HUES6 (cell line): ENCODE measurements at regions not wholly inside any gene's neighbourhood (a gene's known extent, or its start where the extent isn't known, plus 50 kb on each side); places are given as distances from the start of the nearest gene placed in this dataset.
"Not testable (repeated sequence)": the region's sequence is repeated elsewhere in the genome, so short reads cannot be mapped to it uniquely, and the experiment has no call there.

Source experiments
- H3K27ac ChIP-seq: 2 replicates; pipeline ENCODE4 v1.7.0; 2013; ENCODE audit warnings: low read depth, mild to moderate bottlenecking, low read length, inconsistent platforms
- H3K27me3 ChIP-seq: 2 replicates; pipeline ENCODE4 v1.6.1; 2013; ENCODE audit warnings: low read length; ENCODE audit not compliant: control insufficient read depth, insufficient read depth
- H3K36me3 ChIP-seq: 2 replicates; pipeline ENCODE4 v1.6.1; 2013; ENCODE audit warnings: low read length; ENCODE audit not compliant: control insufficient read depth, insufficient read depth
- H3K4me1 ChIP-seq: 2 replicates; pipeline ENCODE4 v1.6.1; 2013; ENCODE audit warnings: low read length; ENCODE audit not compliant: control insufficient read depth, insufficient read depth
- H3K4me3 ChIP-seq: 2 replicates; pipeline ENCODE4 v1.5.1; 2013; ENCODE audit warnings: low read depth, low read length
- H3K9ac ChIP-seq: one replicate; pipeline ENCODE4 v1.6.1; 2013; ENCODE audit warnings: mild to moderate bottlenecking, low read length
- H3K9me3 ChIP-seq: 2 replicates; pipeline ENCODE4 v1.6.1; 2013; ENCODE audit warnings: low read depth, low read length; ENCODE audit not compliant: control insufficient read depth, insufficient read depth

DNA sequence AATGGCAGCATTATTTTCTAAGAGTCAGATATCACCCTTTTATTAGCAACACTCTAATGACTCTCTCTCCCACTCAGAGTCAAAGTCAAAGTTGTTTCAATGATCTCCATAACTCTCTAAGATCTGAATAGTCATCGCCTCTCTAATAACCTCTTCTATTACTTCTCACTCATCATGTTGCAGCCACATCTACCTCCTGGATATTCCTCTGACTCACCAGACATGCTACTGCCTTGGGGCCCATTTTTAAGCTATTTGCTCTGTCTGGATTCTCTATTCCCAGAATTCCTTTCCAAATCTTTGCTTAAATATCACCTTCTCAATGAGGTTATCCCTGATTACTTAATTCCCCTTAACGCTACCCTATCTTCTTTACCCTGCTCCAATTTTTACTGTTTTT is 391.8 kb upstream of the MAGEB16 start:
- H3K27me3 ChIP-seq, result no peaks in the 10 kb centered on the region
- H3K36me3 ChIP-seq, result no peaks in the 10 kb centered on the region
- H3K9me3 ChIP-seq, result no peaks in the 10 kb centered on the region
- no peak overlapping the region for H3K9ac ChIP-seq
- no peak overlapping the region for H3K27ac ChIP-seq
- no peaks in the 10 kb centered on the region for H3K4me1 ChIP-seq
- no peak overlapping the region for H3K4me3 ChIP-seq

DNA sequence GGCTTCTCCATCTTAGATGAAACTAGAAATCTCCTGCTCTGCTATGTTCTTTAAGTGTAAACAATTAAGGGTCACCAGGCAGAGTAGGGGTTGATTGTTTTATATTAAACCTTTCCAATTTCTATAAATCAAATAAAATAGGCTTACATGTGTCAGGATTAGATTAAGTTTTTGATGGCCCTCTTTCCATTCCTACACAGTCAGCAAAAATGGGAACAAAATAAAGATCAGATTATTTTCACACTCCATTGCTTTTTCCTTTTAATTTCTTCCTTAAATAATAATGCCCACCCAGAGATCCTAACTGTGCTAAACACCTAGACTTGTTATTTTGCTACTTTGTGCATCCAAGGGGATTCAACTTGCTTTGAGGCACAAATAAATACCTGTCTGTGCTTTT is 381.4 kb upstream of the MAGEB16 start:
- Histone ChIP-seq H3K9ac (no peak overlapping the region), H3K36me3 (no peaks in the 10 kb centered on the region), H3K27me3 (no peaks in the 10 kb centered on the region), H3K4me3 (no peak overlapping the region), H3K27ac (no peak overlapping the region), H3K9me3 (no peaks in the 10 kb centered on the region), H3K4me1 (no peaks in the 10 kb centered on the region)

DNA sequence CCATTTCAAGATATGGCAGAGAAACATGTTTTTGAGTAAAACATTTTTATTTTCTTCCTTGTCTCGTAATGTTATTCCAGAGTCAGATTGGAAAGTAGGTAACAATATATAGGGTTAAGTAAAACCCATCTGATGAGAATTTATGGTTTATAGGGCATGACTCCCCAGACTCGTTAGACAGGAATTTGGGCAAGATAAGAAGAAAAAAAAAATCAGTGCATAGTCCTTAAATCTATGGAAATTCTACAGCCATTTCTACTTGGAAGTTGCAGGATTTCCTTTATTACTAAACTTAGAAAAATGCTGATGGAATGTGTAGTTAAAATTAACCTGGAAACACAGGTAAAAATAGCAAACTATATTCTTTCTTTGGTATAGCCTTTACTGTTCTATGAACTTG is 366.1 kb upstream of the MAGEB16 start:
- Histone ChIP-seq H3K4me3 (no peak overlapping the region), H3K27ac (no peak overlapping the region), H3K4me1 (peaks cover 5% of the 10 kb centered on the region; the same call in 1 of the 2 replicates), H3K36me3 (no peaks in the 10 kb centered on the region), H3K9me3 (peaks cover 30% of the 10 kb centered on the region), H3K27me3 (no peaks in the 10 kb centered on the region), H3K9ac (no peak overlapping the region)

DNA sequence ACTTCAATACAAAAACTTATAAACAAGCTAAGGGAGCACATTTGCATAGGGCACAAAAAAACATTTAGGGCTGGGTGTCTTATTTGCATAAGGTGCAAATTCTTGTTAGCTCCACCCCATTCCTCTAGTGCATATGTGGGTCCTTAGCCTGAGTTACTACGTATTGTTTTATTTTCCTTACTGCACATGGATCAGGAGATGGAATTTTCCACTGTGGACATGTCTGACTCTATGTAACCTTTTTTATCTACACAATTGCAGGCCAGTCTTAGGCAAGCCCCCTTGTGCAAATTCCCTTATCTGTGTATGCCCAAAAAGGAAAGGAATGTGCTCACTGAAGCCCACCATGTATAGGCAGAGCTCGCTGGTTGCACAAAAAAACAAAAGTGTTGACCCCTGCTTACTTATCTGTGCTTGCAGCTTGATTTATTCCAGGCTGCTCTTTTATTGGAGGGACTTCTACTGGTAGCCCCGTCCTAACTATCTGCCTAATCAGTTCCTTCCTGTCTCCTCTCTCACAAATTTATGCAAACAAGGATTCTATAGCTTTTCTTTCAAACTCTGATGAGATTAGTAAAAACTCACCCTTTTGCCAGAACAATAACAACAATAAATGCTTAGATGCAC is 359.0 kb upstream of the MAGEB16 start:
- Histone ChIP-seq H3K9me3 (peaks cover 55% of the 10 kb centered on the region), H3K36me3 (no peaks in the 10 kb centered on the region; the same call in 1 of the 2 replicates), H3K27ac (no peak overlapping the region), H3K4me1 (0 out of 2 replicates have a peak, but pooled peaks cover under 1% of the 10 kb centered on the region), H3K9ac (no peak overlapping the region), H3K4me3 (no peak overlapping the region), H3K27me3 (no peaks in the 10 kb centered on the region)

DNA sequence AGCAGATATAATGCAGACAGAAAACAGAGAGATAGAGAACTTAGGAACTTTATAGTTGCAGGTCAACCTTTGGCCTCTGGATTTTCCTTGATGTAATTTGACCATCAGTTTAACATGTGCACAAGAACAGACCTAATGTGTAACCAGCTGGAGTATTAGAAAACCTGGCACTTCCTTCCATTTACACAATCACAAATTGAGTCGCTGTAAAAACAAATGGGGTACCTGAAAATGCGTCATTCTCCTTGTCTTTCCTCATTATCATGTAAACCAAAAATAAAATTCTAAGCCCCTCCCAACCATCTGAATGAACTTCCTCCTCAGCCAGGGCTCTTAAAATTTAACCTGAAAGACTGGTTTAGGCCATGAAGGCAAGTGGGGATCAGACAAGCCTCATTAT is 358.4 kb upstream of the MAGEB16 start:
- Histone ChIP-seq H3K36me3 (no peaks in the 10 kb centered on the region; the same call in 1 of the 2 replicates), H3K4me3 (no peak overlapping the region), H3K4me1 (peaks cover 5% of the 10 kb centered on the region; the same call in 1 of the 2 replicates), H3K9ac (no peak overlapping the region), H3K27ac (no peak overlapping the region), H3K27me3 (no peaks in the 10 kb centered on the region), H3K9me3 (peaks cover 54% of the 10 kb centered on the region)

DNA sequence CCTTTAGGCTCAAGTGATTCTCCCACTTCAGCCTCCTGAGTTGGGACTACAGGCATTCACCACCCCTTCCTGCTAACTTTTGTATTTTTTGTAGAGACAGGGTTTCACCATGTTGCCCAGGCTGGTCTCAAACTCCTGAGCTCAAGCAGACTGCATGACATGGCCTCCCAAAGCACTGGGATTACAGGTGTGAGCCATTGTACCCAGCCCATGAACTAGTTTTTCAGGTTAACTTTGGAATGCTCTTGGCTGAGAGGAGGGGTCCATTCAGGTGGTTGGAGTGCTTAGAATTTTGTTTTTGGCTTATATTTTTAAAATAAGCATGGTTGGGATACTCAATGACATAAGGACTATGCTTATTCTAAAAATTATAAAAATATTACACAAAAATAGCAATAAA is 355.7 kb upstream of the MAGEB16 start:
- H3K36me3 ChIP-seq, result no peaks in the 10 kb centered on the region; the same call in 1 of the 2 replicates
- H3K4me1 ChIP-seq, result peaks cover 17% of the 10 kb centered on the region
- no peak overlapping the region for H3K4me3 ChIP-seq
- peaks cover 34% of the 10 kb centered on the region for H3K9me3 ChIP-seq
- H3K27ac ChIP-seq, result no peak overlapping the region
- no peaks in the 10 kb centered on the region for H3K27me3 ChIP-seq
- H3K9ac ChIP-seq, result no peak overlapping the region

DNA sequence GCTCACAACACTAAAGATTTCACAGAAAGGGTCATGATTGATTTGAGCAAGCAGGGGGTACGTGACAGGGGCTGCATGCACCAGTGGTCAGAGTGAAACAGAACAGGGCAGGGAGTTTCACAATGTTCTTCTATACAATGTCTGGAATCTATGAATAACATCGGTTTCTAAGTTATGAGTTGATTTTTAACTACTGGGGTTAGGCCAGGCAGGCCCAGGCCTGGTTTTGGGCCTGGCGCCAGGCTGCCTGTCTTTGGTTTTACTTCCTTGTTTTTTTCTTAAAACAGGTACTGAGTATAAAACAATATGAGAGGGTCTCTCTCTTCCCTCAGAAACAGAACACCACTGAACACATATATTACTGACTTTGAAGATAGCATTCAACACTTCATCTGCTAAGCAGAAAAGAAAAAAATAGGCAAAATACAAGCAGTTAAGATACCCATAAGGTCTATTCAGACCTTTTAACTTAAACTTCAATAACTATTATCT is 355.0 kb upstream of the MAGEB16 start:
- not testable (repeated sequence) for H3K27ac ChIP-seq, H3K9ac ChIP-seq, H3K4me3 ChIP-seq, H3K36me3 ChIP-seq, H3K27me3 ChIP-seq
- H3K9me3 ChIP-seq, result peaks cover 33% of the 10 kb centered on the region
- H3K4me1 ChIP-seq, result peaks cover 17% of the 10 kb centered on the region

DNA sequence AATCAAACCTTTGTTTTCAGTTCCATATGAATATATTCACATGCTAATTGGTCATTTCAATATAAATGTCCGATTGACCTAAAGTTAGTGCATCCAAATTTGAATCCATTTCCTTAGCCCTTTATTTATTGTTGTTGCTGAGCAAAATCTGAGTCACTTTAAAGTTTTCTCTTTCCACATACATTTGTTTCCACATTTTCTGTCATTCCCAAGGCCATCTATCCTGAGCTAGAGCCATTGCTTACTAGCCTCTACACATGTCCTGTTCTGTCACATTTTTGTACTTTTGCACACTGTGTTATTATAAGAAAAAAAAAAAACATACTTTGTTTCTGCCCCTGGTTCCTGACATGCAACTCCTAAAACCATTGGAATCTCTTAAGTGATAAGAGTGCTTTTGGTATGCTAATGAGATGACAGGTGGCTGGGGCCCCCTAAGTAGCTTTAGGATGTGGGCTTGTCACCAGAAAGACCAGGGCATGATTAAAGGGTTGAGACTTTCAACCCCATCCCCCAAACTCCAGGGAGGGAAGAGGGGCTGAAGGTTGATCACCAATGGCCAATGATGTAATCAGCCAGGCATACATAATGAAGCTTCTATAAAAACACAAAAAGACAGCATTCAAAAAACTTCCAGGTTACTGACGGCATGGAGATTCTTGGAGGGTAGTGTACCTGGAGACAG is 353.3 kb upstream of the MAGEB16 start:
- H3K36me3 ChIP-seq, result no peaks in the 10 kb centered on the region; the same call in 1 of the 2 replicates
- no peaks in the 10 kb centered on the region for H3K27me3 ChIP-seq
- no peak overlapping the region for H3K9ac ChIP-seq
- H3K9me3 ChIP-seq, result peaks cover 18% of the 10 kb centered on the region
- H3K4me1 ChIP-seq, result peaks cover 17% of the 10 kb centered on the region
- peak overlapping the region; percentile 37; the same call in 1 of the 2 replicates for H3K27ac ChIP-seq
- peak overlapping the region; percentile 32; the same call in 1 of the 2 replicates for H3K4me3 ChIP-seq

DNA sequence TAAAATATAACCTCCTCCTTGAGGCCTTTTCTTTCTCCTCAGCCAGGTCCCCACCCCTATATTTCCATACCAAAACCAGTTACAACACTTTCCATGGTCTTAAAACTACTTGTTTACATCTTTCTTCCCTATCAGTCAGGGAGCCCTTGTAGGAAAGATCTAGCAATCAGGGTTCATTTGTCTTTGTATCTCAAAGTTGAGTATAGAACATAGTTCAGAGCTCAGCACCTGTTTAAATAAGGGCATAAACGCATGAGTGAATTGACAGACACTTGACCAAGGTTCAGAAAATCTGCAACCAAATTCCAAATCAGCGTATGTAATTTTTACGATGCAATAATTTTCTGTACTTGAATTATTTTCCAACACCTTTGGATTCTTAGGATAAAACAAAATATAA is 352.2 kb upstream of the MAGEB16 start:
- H3K4me1 ChIP-seq, result peaks cover 17% of the 10 kb centered on the region
- peaks cover 10% of the 10 kb centered on the region for H3K9me3 ChIP-seq
- H3K27ac ChIP-seq, result no peak overlapping the region
- H3K4me3 ChIP-seq, result no peak overlapping the region
- no peaks in the 10 kb centered on the region for H3K27me3 ChIP-seq
- H3K36me3 ChIP-seq, result no peaks in the 10 kb centered on the region; the same call in 1 of the 2 replicates
- H3K9ac ChIP-seq, result no peak overlapping the region

DNA sequence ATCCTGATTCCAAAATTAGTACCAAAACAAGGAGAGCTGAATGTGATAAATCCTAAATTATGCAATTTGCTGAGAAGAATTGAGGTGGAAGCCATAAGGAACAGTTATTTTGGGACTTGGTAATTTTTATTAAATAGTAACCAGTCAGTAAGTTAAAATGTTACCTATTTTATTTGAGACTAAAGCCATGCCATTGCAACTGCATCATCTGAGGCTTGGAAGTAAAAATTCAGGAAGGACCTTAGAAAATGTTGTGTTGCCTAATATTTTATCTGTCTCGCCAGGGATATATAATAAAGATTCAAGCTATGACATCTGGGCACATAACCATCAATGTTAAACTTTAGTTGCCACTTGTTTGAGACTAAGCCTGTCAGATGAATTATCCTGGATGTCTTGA is 341.3 kb upstream of the MAGEB16 start:
- H3K4me3 ChIP-seq, result no peak overlapping the region
- no peak overlapping the region for H3K27ac ChIP-seq
- H3K4me1 ChIP-seq, result no peaks in the 10 kb centered on the region
- H3K27me3 ChIP-seq, result no peaks in the 10 kb centered on the region; the same call in 1 of the 2 replicates
- H3K36me3 ChIP-seq, result no peaks in the 10 kb centered on the region
- peaks cover 4% of the 10 kb centered on the region; the same call in 1 of the 2 replicates for H3K9me3 ChIP-seq
- no peak overlapping the region for H3K9ac ChIP-seq

DNA sequence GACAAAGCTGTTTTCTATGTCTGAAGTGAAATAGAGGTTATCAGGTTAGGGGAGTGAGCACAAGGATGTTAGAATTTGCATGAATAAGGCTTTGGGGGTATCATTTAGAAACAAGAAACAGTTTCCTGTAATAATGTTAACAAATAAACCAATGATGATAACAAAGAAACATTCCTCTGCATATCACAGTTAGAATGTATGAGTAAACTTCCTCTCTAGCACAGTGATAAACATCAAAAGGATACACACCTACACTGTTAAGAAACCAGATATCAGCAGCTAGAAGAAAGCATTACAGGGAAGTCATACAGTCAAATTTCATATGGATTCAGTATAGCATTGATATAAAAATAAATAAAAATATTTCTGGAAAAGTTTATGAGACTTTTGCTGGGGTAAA is 340.0 kb upstream of the MAGEB16 start:
- Histone ChIP-seq H3K4me1 (no peaks in the 10 kb centered on the region), H3K9ac (no peak overlapping the region), H3K27ac (no peak overlapping the region), H3K27me3 (no peaks in the 10 kb centered on the region; the same call in 1 of the 2 replicates), H3K4me3 (no peak overlapping the region), H3K36me3 (no peaks in the 10 kb centered on the region), H3K9me3 (peaks cover 11% of the 10 kb centered on the region; the same call in 1 of the 2 replicates)
